ENCODE measurements at regions not wholly inside any gene's neighbourhood (a gene's known extent, or its start where the extent isn't known, plus 50 kb on each side); places are given as distances from the start of the nearest gene placed in this dataset.

- peaks cover 9% of the 10 kb centered on the region for H3K9me3 Mint-ChIP-seq
- H3K4me3 Mint-ChIP-seq = no peak overlapping the region
- no peaks in the 10 kb centered on the region for H3K4me1 Mint-ChIP-seq
- H3K36me3 Mint-ChIP-seq (ENCODE audit: low read depth) = no peaks in the 10 kb centered on the region
- no peak for TF ChIP-seq CTCF (IDR thresholded peaks at IDR 0.05; ENCODE audit: unreplicated experiment in 3 of 3)
- H3K27ac Mint-ChIP-seq = no peak overlapping the region
- H3K27me3 Mint-ChIP-seq (ENCODE audit: low read depth) = no peaks in the 10 kb centered on the region
Observed at GRCh38 chr9:24351973-24352372, 193.7 kb downstream of the IZUMO3 start.

- TF ChIP-seq CTCF (IDR thresholded peaks at IDR 0.05; ENCODE audit: unreplicated experiment in 3 of 3) = no peak
- Mint-ChIP-seq H3K4me1 (no peaks in the 10 kb centered on the region), H3K36me3 (ENCODE audit: low read depth) (no peaks in the 10 kb centered on the region), H3K27me3 (ENCODE audit: low read depth) (no peaks in the 10 kb centered on the region), H3K9me3 (peaks cover 9% of the 10 kb centered on the region), H3K27ac (no peak overlapping the region), H3K4me3 (no peak overlapping the region)
Observed at GRCh38 chr9:24351258-24351657, 194.4 kb downstream of the IZUMO3 start.

- Mint-ChIP-seq H3K9me3 (peaks cover 6% of the 10 kb centered on the region), H3K4me1 (peaks cover 5% of the 10 kb centered on the region), H3K27ac (no peak overlapping the region), H3K36me3 (ENCODE audit: low read depth) (no peaks in the 10 kb centered on the region), H3K4me3 (no peak overlapping the region), H3K27me3 (ENCODE audit: low read depth) (peaks cover 4% of the 10 kb centered on the region)
- TF ChIP-seq CTCF (IDR thresholded peaks at IDR 0.05; ENCODE audit: unreplicated experiment in 3 of 3) = no peak
Observed at GRCh38 chr9:24342457-24342856, 203.2 kb downstream of the IZUMO3 start.

GRCh38 chr9:24333629-24334028 lies 212.1 kb downstream of the IZUMO3 start:
- H3K9me3 Mint-ChIP-seq = no peaks in the 10 kb centered on the region
- H3K4me1 Mint-ChIP-seq = no peaks in the 10 kb centered on the region
- H3K4me3 Mint-ChIP-seq = no peak overlapping the region
- H3K27ac Mint-ChIP-seq = no peak overlapping the region
- no peak for TF ChIP-seq CTCF (IDR thresholded peaks at IDR 0.05; ENCODE audit: unreplicated experiment in 3 of 3)
- no peaks in the 10 kb centered on the region for H3K27me3 Mint-ChIP-seq (ENCODE audit: low read depth)
- no peaks in the 10 kb centered on the region for H3K36me3 Mint-ChIP-seq (ENCODE audit: low read depth)

- no peaks in the 10 kb centered on the region for H3K4me1 Mint-ChIP-seq
- no peak overlapping the region for H3K4me3 Mint-ChIP-seq
- H3K9me3 Mint-ChIP-seq = peaks cover 11% of the 10 kb centered on the region
- H3K27me3 Mint-ChIP-seq (ENCODE audit: low read depth) = peaks cover 3% of the 10 kb centered on the region
- no peaks in the 10 kb centered on the region for H3K36me3 Mint-ChIP-seq (ENCODE audit: low read depth)
- H3K27ac Mint-ChIP-seq = no peak overlapping the region
- no peak for TF ChIP-seq CTCF (IDR thresholded peaks at IDR 0.05; ENCODE audit: unreplicated experiment in 3 of 3)
Observed at GRCh38 chr9:24298912-24299311, 246.8 kb downstream of the IZUMO3 start.

GRCh38 chr9:24297931-24298330 lies 247.8 kb downstream of the IZUMO3 start:
- TF ChIP-seq CTCF (IDR thresholded peaks at IDR 0.05; ENCODE audit: unreplicated experiment in 3 of 3) = no peak
- no peak overlapping the region for H3K4me3 Mint-ChIP-seq
- H3K36me3 Mint-ChIP-seq (ENCODE audit: low read depth) = no peaks in the 10 kb centered on the region
- peaks cover 7% of the 10 kb centered on the region for H3K9me3 Mint-ChIP-seq
- H3K27ac Mint-ChIP-seq = no peak overlapping the region
- H3K27me3 Mint-ChIP-seq (ENCODE audit: low read depth) = peaks cover 3% of the 10 kb centered on the region
- peaks cover 5% of the 10 kb centered on the region for H3K4me1 Mint-ChIP-seq

Measured in nephron (organoid).